WTC11 (cell line): ENCODE measurements at regions not wholly inside any gene's neighbourhood (a gene's known extent, or its start where the extent isn't known, plus 50 kb on each side); places are given as distances from the start of the nearest gene placed in this dataset.

ENCODE experiments used
- ATAC-seq: fragments of 200-7000 bp; cut with Tn5 transposase; 2 replicates; pipeline ENCODE4 v1.10.0; 2021; ENCODE audit warnings: mild to moderate bottlenecking, moderate library complexity
- CTCF ChIA-PET: fragments of 300-600 bp; sonication (Branson Sonifier 250); formaldehyde crosslinking; loops from one replicate; lab custom pipeline; 2021; ENCODE audit warnings: antibody characterized with exemption; lab: Charles Lee
- POLR2A ChIA-PET: fragments of 350-600 bp; sonication (Branson Sonifier 250); formaldehyde crosslinking; loops from one replicate; lab custom pipeline; 2021; ENCODE audit warnings: antibody characterized with exemption; lab: Charles Lee
- DNase-seq: peaks from one replicate; pipeline ENCODE4 v3.0.0; 2021; ENCODE audit warnings: low spot score
- H3K27ac Mint-ChIP-seq: 2 replicates; pipeline ENCODE4 v1.8.0; 2021; ENCODE audit warnings: mixed read lengths
- H3K27me3 Mint-ChIP-seq: 2 replicates; pipeline ENCODE4 v1.8.0; 2021; ENCODE audit warnings: low read depth, mild to moderate bottlenecking, moderate library complexity, mixed read lengths
- H3K36me3 Mint-ChIP-seq: 2 replicates; pipeline ENCODE4 v1.8.0; 2021; ENCODE audit warnings: mixed read lengths
- H3K4me1 Mint-ChIP-seq: 2 replicates; pipeline ENCODE4 v1.8.0; 2022; ENCODE audit warnings: mixed read lengths
- H3K4me3 Mint-ChIP-seq: 2 replicates; pipeline ENCODE4 v1.8.0; 2021; ENCODE audit warnings: mild to moderate bottlenecking, moderate library complexity, mixed read lengths
- H3K9me3 Mint-ChIP-seq: 2 replicates; pipeline ENCODE4 v1.8.0; 2021; ENCODE audit warnings: mixed read lengths
- AR ChIP-seq: fragments of 250-450 bp; sonication (Bioruptor Pico); IDR thresholded peaks from 2 replicates; pipeline ENCODE4 v1.9.0; 2021; ENCODE audit warnings: mild to moderate bottlenecking
- ATF1 ChIP-seq: sonication (generic); formaldehyde crosslinking; IDR thresholded peaks from 2 replicates; pipeline ENCODE4 v1.8.1; 2023; ENCODE audit warnings: mild to moderate bottlenecking, moderate library complexity, missing genetic modification reagents
- EMX1 ChIP-seq: fragments of 250-450 bp; sonication (Bioruptor Pico); IDR thresholded peaks from 2 replicates; pipeline ENCODE4 v1.8.0; 2021; ENCODE audit warnings: mild to moderate bottlenecking
- GTF2I ChIP-seq: fragments of 250-450 bp; sonication (Bioruptor Pico); conservative IDR thresholded peaks from 2 replicates; pipeline ENCODE4 v1.4.0; 2021; ENCODE audit warnings: mild to moderate bottlenecking
- HMGA2 ChIP-seq: fragments of 250-450 bp; sonication (Bioruptor Pico); IDR thresholded peaks from 2 replicates; pipeline ENCODE4 v1.4.0; 2021; ENCODE audit warnings: mild to moderate bottlenecking, moderate library complexity
- HMGXB4 ChIP-seq: sonication (generic); formaldehyde crosslinking; IDR thresholded peaks from 2 replicates; pipeline ENCODE4 v1.8.1; 2023; ENCODE audit warnings: mild to moderate bottlenecking, moderate library complexity, missing genetic modification reagents
- IRF2 ChIP-seq: sonication (generic); formaldehyde crosslinking; IDR thresholded peaks from 2 replicates; pipeline ENCODE4 v1.8.0; 2022; ENCODE audit warnings: low read depth, missing genetic modification reagents, borderline replicate concordance
- JUN ChIP-seq: sonication (generic); formaldehyde crosslinking; IDR thresholded peaks from 2 replicates; pipeline ENCODE4 v1.8.0; 2023; ENCODE audit warnings: mild to moderate bottlenecking, missing genetic modification reagents
- KAT7 ChIP-seq: sonication (generic); formaldehyde crosslinking; IDR thresholded peaks from 2 replicates; pipeline ENCODE4 v1.8.1; 2023; ENCODE audit warnings: missing genetic modification reagents, mild to moderate bottlenecking, borderline replicate concordance
- NR3C1 ChIP-seq: sonication (generic); formaldehyde crosslinking; conservative IDR thresholded peaks from 2 replicates; pipeline ENCODE4 v1.8.1; 2023; ENCODE audit warnings: low read depth, mild to moderate bottlenecking, missing genetic modification reagents
- RELA ChIP-seq: sonication (generic); formaldehyde crosslinking; IDR thresholded peaks from 2 replicates; pipeline ENCODE4 v1.8.1; 2022; ENCODE audit warnings: missing genetic modification reagents, mild to moderate bottlenecking, borderline replicate concordance
- RORB ChIP-seq: fragments of 250-450 bp; sonication (Bioruptor Pico); IDR thresholded peaks from 2 replicates; pipeline ENCODE4 v1.9.0; 2021; ENCODE audit warnings: mild to moderate bottlenecking
- SMAD3 ChIP-seq: sonication (generic); formaldehyde crosslinking; IDR thresholded peaks from 2 replicates; pipeline ENCODE4 v1.8.0; 2022; ENCODE audit warnings: missing genetic modification reagents, mild to moderate bottlenecking, borderline replicate concordance
- TEAD1 ChIP-seq: sonication (generic); formaldehyde crosslinking; IDR thresholded peaks from 2 replicates; pipeline ENCODE4 v1.8.0; 2022; ENCODE audit warnings: mild to moderate bottlenecking, missing genetic modification reagents
- ZNF263 ChIP-seq: sonication (generic); formaldehyde crosslinking; IDR thresholded peaks from 2 replicates; pipeline ENCODE4 v1.8.1; 2022; ENCODE audit warnings: low read depth, mild to moderate bottlenecking, moderate library complexity, missing genetic modification reagents
- ZNF396 ChIP-seq: fragments of 250-450 bp; sonication (Bioruptor Pico); IDR thresholded peaks from 2 replicates; pipeline ENCODE4 v1.8.0; 2021; ENCODE audit warnings: mild to moderate bottlenecking, moderate library complexity, borderline replicate concordance
- ZNF671 ChIP-seq: fragments of 250-450 bp; sonication (Bioruptor Pico); IDR thresholded peaks from 2 replicates; pipeline ENCODE4 v1.8.0; 2021; ENCODE audit warnings: mild to moderate bottlenecking
- TF ChIP-seq, protein P1 (sequence below): sonication (generic); formaldehyde crosslinking; IDR thresholded peaks from 2 replicates; pipeline ENCODE4 v1.8.1; 2023; ENCODE audit warnings: mild to moderate bottlenecking, missing genetic modification reagents, moderate library complexity
- TF ChIP-seq, protein P2 (sequence below): sonication (generic); formaldehyde crosslinking; IDR thresholded peaks from 2 replicates; pipeline ENCODE4 v1.8.0; 2022; ENCODE audit warnings: missing genetic modification reagents

DNA sequence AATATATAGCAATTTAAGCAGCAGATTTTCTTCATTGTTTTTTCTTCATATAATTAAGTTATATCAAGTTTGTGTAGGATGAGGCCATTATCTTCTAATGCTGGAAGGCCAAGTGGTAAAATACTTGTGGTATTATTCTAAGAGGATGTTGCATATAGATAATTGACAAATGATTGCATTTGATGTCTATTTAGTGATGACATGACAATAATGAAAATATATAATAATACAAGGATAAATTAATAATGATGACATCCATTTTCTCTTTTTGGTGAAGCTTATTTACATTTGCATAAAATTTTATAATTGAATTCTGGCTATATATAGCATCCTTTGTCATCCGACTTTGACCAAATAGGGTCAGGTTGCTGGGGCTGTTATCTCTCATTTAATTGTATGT is 195.4 kb upstream of the KCNJ16 start (continued):
- no peak for TF ChIP-seq RORB (CRISPR knock-in tag)
- no peak for TF ChIP-seq GTF2I (CRISPR knock-in tag)
- no peak for TF ChIP-seq JUN (CRISPR knock-in tag)
- TF ChIP-seq, all 79 proteins: peak for 0

DNA sequence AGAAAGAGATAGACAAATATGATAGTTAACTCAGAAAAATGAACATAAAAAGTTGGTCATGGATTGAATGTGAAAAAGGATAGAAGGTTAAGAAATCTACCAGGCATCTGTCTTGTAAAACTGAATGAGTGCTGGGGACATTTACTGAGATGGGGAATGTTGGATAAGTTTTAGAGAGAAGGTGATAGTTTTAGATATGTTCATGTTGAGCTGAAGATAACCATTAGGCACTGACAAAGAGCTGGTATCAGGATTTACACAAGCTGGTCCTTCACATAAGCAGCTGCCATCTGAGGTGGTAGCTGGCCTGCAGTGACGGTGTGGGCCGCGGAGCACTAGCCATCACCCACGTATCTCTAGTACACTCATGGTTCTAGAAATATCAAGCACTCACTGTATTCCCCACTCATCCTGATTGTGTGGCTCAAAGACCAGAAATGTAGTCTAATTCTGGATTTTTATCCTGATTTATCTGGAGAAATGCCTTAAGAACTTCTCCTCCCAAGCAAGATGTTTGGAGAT is 194.4 kb upstream of the KCNJ16 start:
- peaks cover 6% of the 10 kb centered on the region; the same call in 1 of the 2 replicates for H3K9me3 Mint-ChIP-seq
- no peak for DNase-seq
- no peaks in the 10 kb centered on the region for H3K4me1 Mint-ChIP-seq
- CTCF ChIA-PET, result no interaction called here
- H3K36me3 Mint-ChIP-seq, result no peaks in the 10 kb centered on the region
- no peaks in the 10 kb centered on the region for H3K27me3 Mint-ChIP-seq
- H3K27ac Mint-ChIP-seq, result no peak overlapping the region
- TF ChIP-seq NR3C1 (CRISPR knock-in tag) (no peak), IRF2 (no peak), HMGXB4 (CRISPR knock-in tag) (no peak), ZNF263 (CRISPR knock-in tag) (no peak), ZNF671 (no peak), ZNF396 (CRISPR knock-in tag) (no peak), ATF1 (CRISPR knock-in tag) (no peak), RELA (CRISPR knock-in tag) (no peak), SMAD3 (CRISPR knock-in tag) (no peak), HMGA2 (CRISPR knock-in tag) (no peak), KAT7 (CRISPR knock-in tag) (no peak), EMX1 (CRISPR knock-in tag) (no peak), AR (CRISPR knock-in tag) (no peak), TEAD1 (CRISPR knock-in tag) (no peak)
- TF ChIP-seq, protein P1, sequence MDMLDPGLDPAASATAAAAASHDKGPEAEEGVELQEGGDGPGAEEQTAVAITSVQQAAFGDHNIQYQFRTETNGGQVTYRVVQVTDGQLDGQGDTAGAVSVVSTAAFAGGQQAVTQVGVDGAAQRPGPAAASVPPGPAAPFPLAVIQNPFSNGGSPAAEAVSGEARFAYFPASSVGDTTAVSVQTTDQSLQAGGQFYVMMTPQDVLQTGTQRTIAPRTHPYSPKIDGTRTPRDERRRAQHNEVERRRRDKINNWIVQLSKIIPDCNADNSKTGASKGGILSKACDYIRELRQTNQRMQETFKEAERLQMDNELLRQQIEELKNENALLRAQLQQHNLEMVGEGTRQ (CRISPR knock-in tag), result no peak
- TF ChIP-seq, protein P2, sequence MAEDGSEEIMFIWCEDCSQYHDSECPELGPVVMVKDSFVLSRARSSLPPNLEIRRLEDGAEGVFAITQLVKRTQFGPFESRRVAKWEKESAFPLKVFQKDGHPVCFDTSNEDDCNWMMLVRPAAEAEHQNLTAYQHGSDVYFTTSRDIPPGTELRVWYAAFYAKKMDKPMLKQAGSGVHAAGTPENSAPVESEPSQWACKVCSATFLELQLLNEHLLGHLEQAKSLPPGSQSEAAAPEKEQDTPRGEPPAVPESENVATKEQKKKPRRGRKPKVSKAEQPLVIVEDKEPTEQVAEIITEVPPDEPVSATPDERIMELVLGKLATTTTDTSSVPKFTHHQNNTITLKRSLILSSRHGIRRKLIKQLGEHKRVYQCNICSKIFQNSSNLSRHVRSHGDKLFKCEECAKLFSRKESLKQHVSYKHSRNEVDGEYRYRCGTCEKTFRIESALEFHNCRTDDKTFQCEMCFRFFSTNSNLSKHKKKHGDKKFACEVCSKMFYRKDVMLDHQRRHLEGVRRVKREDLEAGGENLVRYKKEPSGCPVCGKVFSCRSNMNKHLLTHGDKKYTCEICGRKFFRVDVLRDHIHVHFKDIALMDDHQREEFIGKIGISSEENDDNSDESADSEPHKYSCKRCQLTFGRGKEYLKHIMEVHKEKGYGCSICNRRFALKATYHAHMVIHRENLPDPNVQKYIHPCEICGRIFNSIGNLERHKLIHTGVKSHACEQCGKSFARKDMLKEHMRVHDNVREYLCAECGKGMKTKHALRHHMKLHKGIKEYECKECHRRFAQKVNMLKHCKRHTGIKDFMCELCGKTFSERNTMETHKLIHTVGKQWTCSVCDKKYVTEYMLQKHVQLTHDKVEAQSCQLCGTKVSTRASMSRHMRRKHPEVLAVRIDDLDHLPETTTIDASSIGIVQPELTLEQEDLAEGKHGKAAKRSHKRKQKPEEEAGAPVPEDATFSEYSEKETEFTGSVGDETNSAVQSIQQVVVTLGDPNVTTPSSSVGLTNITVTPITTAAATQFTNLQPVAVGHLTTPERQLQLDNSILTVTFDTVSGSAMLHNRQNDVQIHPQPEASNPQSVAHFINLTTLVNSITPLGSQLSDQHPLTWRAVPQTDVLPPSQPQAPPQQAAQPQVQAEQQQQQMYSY (CRISPR knock-in tag), result no peak
- no peak for ATAC-seq
- no peak overlapping the region for H3K4me3 Mint-ChIP-seq
- POLR2A ChIA-PET, result no interaction called here
